Skeletal muscle tissue (tissue), 3 donors: ENCODE measurements at regions not wholly inside any gene's neighbourhood (a gene's known extent, or its start where the extent isn't known, plus 50 kb on each side); places are given as distances from the start of the nearest gene placed in this dataset.
A peak's percentile ranks its signal among the peaks of the same experiment; 100 is the strongest.

ENCODE experiments used
- H3K27ac ChIP-seq: one replicate; pipeline ENCODE4 v1.7.0; 2013; ENCODE audit warnings: mild to moderate bottlenecking, low read depth, low read length, inconsistent platforms
- H3K27me3 ChIP-seq, 3 donors: one replicate each; pipeline ENCODE4 v1.7.0; 2013; ENCODE audit warnings: low read length in 3 of 3; ENCODE audit not compliant: control insufficient read depth in 3 of 3, insufficient read depth in 3 of 3
- H3K36me3 ChIP-seq, 3 donors: one replicate each; pipeline ENCODE4 v1.7.0; 2013; ENCODE audit warnings: low read length in 3 of 3; ENCODE audit not compliant: control insufficient read depth in 3 of 3, insufficient read depth in 3 of 3
- H3K4me1 ChIP-seq, 3 donors: one replicate each; pipeline ENCODE4 v1.7.0; 2013; ENCODE audit warnings: low read length in 3 of 3, mild to moderate bottlenecking in 3 of 3; ENCODE audit not compliant: control insufficient read depth in 3 of 3, insufficient read depth in 3 of 3
- H3K4me3 ChIP-seq, 3 donors: one replicate each; pipeline ENCODE4 v1.7.0; 2013; ENCODE audit warnings: low read length in 3 of 3
- H3K9ac ChIP-seq, 3 donors: one replicate each; pipeline ENCODE4 v1.7.0; 2013; ENCODE audit warnings: low read length in 3 of 3, mild to moderate bottlenecking in 3 of 3, moderate library complexity in 2 of 3, low read depth in 1 of 3
- H3K9me3 ChIP-seq, 3 donors: one replicate each; pipeline ENCODE4 v1.7.0; 2013; ENCODE audit warnings: low read length in 3 of 3; ENCODE audit not compliant: control insufficient read depth in 3 of 3
- donor health status: Osteomylitis.

- Histone ChIP-seq H3K9me3 (no peaks in the 10 kb centered on the region), H3K27me3 (no peaks in the 10 kb centered on the region), H3K27ac (peak overlapping the region; percentile 4), H3K4me3 (peak overlapping the region in 1 of 3 donors; percentile 30), H3K4me1 (peaks cover 55 to 91% (median 69%) of the 10 kb centered on the region in 3 donors), H3K36me3 (no peaks in the 10 kb centered on the region), H3K9ac (peak overlapping the region in 1 of 3 donors; percentile 62)
These were observed 194.7 kb upstream of the CIBAR2 start for GRCh38 chr16:85306793-85307551.

DNA sequence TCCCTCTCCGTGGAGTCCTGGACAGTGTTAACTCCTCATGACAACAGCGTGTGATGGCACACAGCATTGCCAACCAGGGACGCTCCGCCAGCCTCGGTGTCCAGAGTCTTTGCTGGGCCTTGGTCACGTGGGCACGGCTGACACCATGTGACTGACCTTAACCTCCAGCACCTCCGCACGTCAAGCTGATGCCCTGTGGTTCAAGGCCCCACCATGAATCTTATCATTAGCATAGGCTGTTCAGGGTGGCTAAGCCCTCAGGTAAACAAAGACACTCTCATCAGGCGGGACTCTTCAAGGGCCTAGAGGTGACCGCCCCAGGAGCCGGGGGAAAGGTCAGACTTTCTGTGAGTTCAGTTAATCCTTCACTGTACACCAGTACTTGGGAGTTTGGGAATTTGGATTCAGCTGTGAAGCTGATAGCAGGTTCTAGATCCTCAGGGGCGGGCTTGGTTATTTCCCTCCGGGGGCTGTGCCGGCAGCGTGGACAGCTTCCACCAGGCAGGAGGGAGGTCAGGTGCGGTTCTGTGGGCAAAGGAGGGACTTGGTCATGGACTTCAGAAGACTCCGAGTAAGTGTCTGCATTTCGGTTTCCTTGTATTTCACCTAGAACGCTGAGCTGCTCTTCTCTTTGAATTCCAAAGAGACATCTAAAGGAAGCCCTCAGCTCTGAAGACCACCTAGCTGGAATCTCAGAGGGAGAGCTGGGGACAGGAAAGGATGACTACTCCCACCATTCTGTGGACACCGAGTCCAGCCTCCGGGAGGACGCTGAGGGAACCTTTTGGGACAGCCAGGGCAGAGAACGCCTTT lies 195.5 kb upstream of the CIBAR2 start:
- Histone ChIP-seq H3K4me3 (no peak overlapping the region), H3K27me3 (no peaks in the 10 kb centered on the region), H3K27ac (no peak overlapping the region), H3K9ac (no peak overlapping the region), H3K4me1 (peaks cover 62 to 91% (median 75%) of the 10 kb centered on the region in 3 donors), H3K9me3 (no peaks in the 10 kb centered on the region), H3K36me3 (no peaks in the 10 kb centered on the region)

- no peaks in the 10 kb centered on the region for H3K27me3 ChIP-seq
- H3K9me3 ChIP-seq: no peaks in the 10 kb centered on the region
- H3K27ac ChIP-seq: no peak overlapping the region
- peak overlapping the region in 1 of 3 donors; percentile 40 for H3K9ac ChIP-seq
- peaks cover 72 to 92% (median 82%) of the 10 kb centered on the region in 3 donors for H3K4me1 ChIP-seq
- H3K4me3 ChIP-seq: no peak overlapping the region
- H3K36me3 ChIP-seq: no peaks in the 10 kb centered on the region
These were observed 196.6 kb upstream of the CIBAR2 start for GRCh38 chr16:85308611-85309540.

GRCh38 chr16:85309656-85310587 lies 197.7 kb upstream of the CIBAR2 start:
- Histone ChIP-seq H3K36me3 (no peaks in the 10 kb centered on the region), H3K9ac (peak overlapping the region; percentile 47 to 70 (median 56)), H3K27ac (peak overlapping the region; percentile 75), H3K27me3 (no peaks in the 10 kb centered on the region), H3K4me1 (peaks cover 77 to 94% (median 86%) of the 10 kb centered on the region in 3 donors), H3K9me3 (no peaks in the 10 kb centered on the region), H3K4me3 (peak overlapping the region; percentile 24 to 52 (median 46))

DNA sequence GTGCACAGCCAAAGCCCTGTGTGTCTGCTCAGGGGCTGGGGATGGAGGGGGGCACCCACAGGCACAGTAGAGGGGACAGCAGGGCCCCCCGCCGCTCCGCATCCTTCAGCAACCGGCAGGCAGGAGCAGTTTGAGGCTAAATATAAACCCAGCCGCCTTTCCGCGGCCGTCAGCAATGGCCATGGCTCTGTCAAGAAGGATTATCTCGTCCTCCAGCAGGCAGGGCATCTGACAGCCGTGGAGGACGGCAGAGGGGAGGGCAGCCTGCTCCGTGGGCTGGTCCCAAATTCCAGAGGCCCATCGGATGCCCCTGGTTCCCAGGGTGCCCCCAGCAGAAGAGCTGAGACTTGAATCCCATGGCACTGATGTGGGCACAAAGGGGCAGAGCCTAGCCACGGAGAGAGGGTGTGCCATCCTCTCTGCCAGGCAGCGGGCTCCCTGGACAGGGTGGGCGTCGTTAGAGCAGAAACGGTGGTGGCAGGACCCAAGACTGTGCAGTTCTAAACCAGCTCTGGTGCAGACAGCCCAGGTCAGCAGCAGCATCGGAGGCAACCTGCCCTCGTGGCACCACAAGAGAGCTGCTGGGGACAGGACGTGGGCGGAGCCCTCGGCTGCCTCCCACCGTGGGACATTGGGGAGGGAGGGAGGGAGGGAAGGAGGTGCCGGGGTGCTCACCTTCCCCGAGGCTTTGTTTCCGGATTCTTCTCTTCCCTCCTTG lies 198.8 kb upstream of the CIBAR2 start:
- H3K27me3 ChIP-seq: no peaks in the 10 kb centered on the region
- H3K4me3 ChIP-seq: peak overlapping the region in 1 of 3 donors; percentile 45
- no peak overlapping the region for H3K27ac ChIP-seq
- H3K4me1 ChIP-seq: peaks cover 75 to 95% (median 86%) of the 10 kb centered on the region in 3 donors
- no peaks in the 10 kb centered on the region for H3K9me3 ChIP-seq
- H3K9ac ChIP-seq: peak overlapping the region in 1 of 3 donors; percentile 40
- H3K36me3 ChIP-seq: no peaks in the 10 kb centered on the region

- Histone ChIP-seq H3K4me3 (no peak overlapping the region), H3K27me3 (no peaks in the 10 kb centered on the region), H3K36me3 (no peaks in the 10 kb centered on the region), H3K27ac (no peak overlapping the region), H3K9ac (peak overlapping the region in 1 of 3 donors; percentile 25), H3K9me3 (no peaks in the 10 kb centered on the region), H3K4me1 (peaks cover 73 to 95% (median 85%) of the 10 kb centered on the region in 3 donors)
These were observed 199.5 kb upstream of the CIBAR2 start for GRCh38 chr16:85311741-85312140.

DNA sequence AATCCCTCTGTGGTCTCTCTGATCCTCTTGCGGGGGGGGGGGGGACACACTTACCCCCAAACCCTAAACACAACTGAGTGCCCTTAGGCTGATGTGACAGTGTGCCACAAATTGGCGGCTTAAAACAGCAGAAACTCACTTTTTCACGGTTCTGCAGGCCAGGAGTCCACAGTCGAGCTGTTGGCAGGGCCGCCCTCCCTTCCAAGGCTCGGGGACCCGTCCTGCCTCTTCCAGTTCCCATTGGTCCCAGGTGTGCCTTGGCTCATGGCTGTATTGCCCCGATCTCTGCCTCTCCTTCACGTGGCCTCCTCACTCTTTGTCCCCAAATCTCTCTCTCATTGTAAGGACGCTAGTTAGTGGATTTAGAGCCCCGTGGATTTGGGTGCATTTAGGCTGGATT lies 199.9 kb upstream of the CIBAR2 start:
- Histone ChIP-seq H3K27me3 (no peaks in the 10 kb centered on the region), H3K36me3 (no peaks in the 10 kb centered on the region), H3K9me3 (no peaks in the 10 kb centered on the region), H3K27ac (no peak overlapping the region), H3K4me1 (peaks cover 70 to 95% (median 86%) of the 10 kb centered on the region in 3 donors), H3K4me3 (no peak overlapping the region), H3K9ac (peak overlapping the region in 1 of 3 donors; percentile 25)

GRCh38 chr16:85312642-85313525 lies 200.6 kb upstream of the CIBAR2 start:
- H3K27ac ChIP-seq: peak overlapping the region; percentile 40
- H3K9me3 ChIP-seq: no peaks in the 10 kb centered on the region
- H3K27me3 ChIP-seq: no peaks in the 10 kb centered on the region
- H3K4me3 ChIP-seq: no peak overlapping the region
- H3K9ac ChIP-seq: peak overlapping the region; percentile 27 to 56 (median 50)
- peaks cover 67 to 93% (median 82%) of the 10 kb centered on the region in 3 donors for H3K4me1 ChIP-seq
- no peaks in the 10 kb centered on the region for H3K36me3 ChIP-seq
